22Rv1 (cell line): ENCODE measurements at regions not wholly inside any gene's neighbourhood (a gene's known extent, or its start where the extent isn't known, plus 50 kb on each side); places are given as distances from the start of the nearest gene placed in this dataset.

ENCODE experiments used
- H3K27ac ChIP-seq: fragments of 450-650 bp; 2 replicates; pipeline ENCODE4 v1.5.1; 2017
- CTCF ChIP-seq: fragments of 450-650 bp; IDR thresholded peaks from 2 replicates; pipeline ENCODE4 v1.5.1; 2017; ENCODE audit warnings: mild to moderate bottlenecking
- ZFX ChIP-seq: fragments of 450-650 bp; IDR thresholded peaks from 2 replicates; pipeline ENCODE4 v1.6.1; 2017; ENCODE audit warnings: antibody characterized with exemption, borderline replicate concordance

GRCh38 chr6:23088761-23089160 is 519.4 kb downstream of the HDGFL1 start:
- TF ChIP-seq ZFX, result no peak
- no peak for TF ChIP-seq CTCF
- no peak overlapping the region for H3K27ac ChIP-seq

- TF ChIP-seq ZFX (no peak), CTCF (no peak)
Measured at GRCh38 chr6:23089981-23090380, 520.6 kb downstream of the HDGFL1 start.

GRCh38 chr6:23091795-23092194 is 522.4 kb downstream of the HDGFL1 start:
- TF ChIP-seq CTCF, result no peak
- TF ChIP-seq ZFX, result no peak
- H3K27ac ChIP-seq, result no peak overlapping the region

More at GRCh38 chr6:23089981-23090380, 520.6 kb downstream of the HDGFL1 start:
- no peak overlapping the region for H3K27ac ChIP-seq

- no peak overlapping the region for H3K27ac ChIP-seq
- TF ChIP-seq ZFX, result no peak
- no peak for TF ChIP-seq CTCF
Measured at GRCh38 chr6:23096876-23097275, 527.5 kb downstream of the HDGFL1 start.

- TF ChIP-seq CTCF (no peak), ZFX (no peak)
- no peak overlapping the region for H3K27ac ChIP-seq
Measured at GRCh38 chr6:23097566-23097965, 528.2 kb downstream of the HDGFL1 start.

- TF ChIP-seq CTCF, result no peak
- TF ChIP-seq ZFX, result no peak
Measured at GRCh38 chr6:23106951-23107350, 537.6 kb downstream of the HDGFL1 start.

GRCh38 chr6:23111984-23112383 is 542.6 kb downstream of the HDGFL1 start:
- TF ChIP-seq CTCF, result no peak
- TF ChIP-seq ZFX, result no peak
- H3K27ac ChIP-seq, result no peak overlapping the region

More at GRCh38 chr6:23106951-23107350, 537.6 kb downstream of the HDGFL1 start:
- no peak overlapping the region for H3K27ac ChIP-seq
